Tibial nerve (tissue), 4 donors: ENCODE measurements at regions not wholly inside any gene's neighbourhood (a gene's known extent, or its start where the extent isn't known, plus 50 kb on each side); places are given as distances from the start of the nearest gene placed in this dataset.

Experiments used
- CTCF ChIP-seq, 5 experiments: fragments of 200-600 bp in 3 of 5; fragments of 450-650 bp in 2 of 5; sonication (generic) in 3 of 5; IDR thresholded peaks; one replicate each; pipeline ENCODE4 v1.5.1; 2016 to 2019; ENCODE audit warnings: antibody characterized with exemption in 5 of 5, mild to moderate bottlenecking in 3 of 5, moderate library complexity in 2 of 5
- EP300 ChIP-seq, 2 donors: sonication (generic); formaldehyde crosslinking; IDR thresholded peaks; one replicate each; pipeline ENCODE4 v1.6.1; 2017; ENCODE audit warnings: antibody characterized with exemption in 2 of 2, mild to moderate bottlenecking in 1 of 2
- POLR2A ChIP-seq, 2 donors: fragments of 450-650 bp; IDR thresholded peaks; one replicate each; pipeline ENCODE4 v1.6.1; 2017; ENCODE audit warnings: antibody characterized with exemption in 2 of 2, mild to moderate bottlenecking in 2 of 2, moderate library complexity in 2 of 2

DNA sequence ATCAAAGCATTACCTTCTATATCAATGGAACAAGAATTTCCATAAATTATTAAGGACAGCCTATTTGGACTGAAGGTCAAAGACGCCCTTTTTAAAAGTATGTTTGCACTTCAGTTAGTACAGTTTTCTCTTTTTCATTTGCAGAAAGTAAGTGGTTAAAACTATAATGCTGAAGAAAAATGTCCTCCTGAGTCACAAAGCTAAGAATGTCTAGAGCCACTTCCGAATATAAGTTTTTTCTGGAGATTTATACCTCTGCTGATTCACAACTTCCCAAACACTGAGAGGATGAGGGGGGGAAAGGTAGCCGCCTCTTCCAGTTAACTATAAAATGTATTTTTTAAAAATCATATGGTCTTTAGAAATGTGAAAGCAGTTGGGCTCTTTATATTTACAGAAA, 84.9 kb downstream of the DUSP6 start:
- TF ChIP-seq CTCF (IDR thresholded peaks at IDR 0.05) (no peak), POLR2A (IDR thresholded peaks at IDR 0.05) (no peak), EP300 (IDR thresholded peaks at IDR 0.05) (no peak)
